ENCODE measurements at regions not wholly inside any gene's neighbourhood (a gene's known extent, or its start where the extent isn't known, plus 50 kb on each side); places are given as distances from the start of the nearest gene placed in this dataset.
"Not testable (repeated sequence)": the region's sequence is repeated elsewhere in the genome, so short reads cannot be mapped to it uniquely, and the experiment has no call there.

DNA sequence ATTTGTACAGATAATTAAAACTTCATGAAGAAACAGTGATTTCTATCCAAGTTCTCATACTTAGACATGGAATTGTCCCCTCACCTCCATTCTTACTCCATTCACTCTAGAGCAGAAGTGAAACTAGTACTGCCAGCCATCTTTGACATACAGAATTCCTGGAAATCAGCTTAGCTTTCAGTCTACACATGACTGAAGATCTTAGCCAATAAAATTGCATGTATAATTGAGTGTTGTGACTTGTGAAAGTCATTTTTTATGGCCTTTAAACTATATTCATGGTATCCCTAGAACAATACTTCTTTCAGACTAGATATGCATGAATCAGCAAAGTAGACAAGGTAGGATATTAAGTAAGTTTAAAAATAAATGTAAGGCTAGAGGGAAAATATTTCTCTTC lies 705.2 kb upstream of the ZNF608 start:
- no peak for DNase-seq

DNA sequence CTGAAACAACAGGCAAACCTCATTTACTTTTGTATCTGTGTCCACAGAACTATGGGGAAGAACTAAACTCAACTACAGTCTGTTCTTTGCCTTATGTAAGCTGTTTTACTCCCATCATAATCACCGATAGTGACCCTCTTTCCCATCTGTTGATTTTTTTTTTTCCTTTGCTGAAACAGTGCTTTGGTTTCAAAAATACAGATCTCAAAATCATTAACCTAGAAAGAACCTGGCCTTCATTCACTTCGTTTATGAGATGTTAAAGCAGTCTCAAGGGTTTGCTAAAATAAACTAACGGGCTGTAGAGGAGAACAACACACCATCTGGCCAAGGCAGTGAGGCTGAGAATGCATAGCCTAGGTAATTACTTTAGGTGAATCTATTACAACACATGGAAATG lies 706.6 kb upstream of the ZNF608 start:
- DNase-seq: peak; percentile 13

DNA sequence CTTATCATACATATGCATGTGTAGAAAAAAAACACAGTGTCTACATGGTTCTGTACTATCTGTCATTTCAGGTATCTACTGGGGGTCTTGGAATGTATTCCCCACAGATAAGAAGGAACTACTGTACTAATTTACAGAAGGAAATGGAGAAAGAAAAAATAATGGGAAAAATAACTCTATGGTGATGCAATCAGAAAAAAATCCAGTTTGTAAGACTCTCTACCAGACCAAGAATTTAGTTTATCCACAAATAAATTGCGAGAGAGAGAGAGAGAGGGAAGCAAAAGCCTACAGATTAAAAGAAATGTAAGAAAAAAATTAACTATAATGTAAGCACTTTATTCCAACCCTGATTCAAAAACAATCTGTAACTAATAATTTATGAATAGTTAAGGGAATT lies 708.6 kb upstream of the ZNF608 start:
- DNase-seq: no peak

DNA sequence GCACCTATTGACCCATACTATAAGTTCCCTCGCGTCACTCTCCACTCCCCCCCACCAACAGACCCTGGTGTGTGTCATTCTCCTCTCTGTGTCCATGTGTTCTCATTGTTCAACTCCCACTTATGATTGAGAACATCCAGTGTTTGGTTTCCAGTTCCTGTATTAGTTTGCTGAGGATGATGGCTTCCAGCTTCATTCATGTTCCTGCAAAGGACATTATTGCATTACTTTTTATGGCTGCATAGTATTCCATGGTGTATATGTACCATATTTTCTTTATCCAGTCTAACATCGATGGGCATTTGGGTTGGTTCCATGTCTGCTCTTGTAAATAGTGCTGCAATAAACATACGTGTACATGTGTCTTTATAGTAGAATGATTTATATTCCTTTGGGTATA lies 709.6 kb upstream of the ZNF608 start:
- not testable (repeated sequence) for DNase-seq

DNA sequence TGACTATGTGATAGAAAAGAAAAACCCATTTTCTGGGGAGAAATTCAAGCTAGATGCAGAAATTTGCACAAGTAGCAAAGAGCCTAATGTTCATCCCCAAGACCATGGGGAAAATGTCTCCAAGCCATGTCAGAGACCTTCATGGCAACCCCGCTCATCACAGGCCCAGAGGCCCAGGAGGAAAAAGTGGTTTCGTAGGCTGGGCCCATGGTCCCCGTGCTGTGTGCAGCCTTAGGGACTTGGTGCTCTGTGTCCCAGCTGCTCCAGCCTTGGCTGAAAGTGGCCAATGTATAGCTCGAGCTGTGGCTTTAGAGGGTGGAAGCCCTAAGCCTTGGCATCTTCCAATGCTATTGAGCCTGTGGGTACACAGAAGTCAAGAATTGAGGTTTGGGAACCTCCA lies 711.2 kb upstream of the ZNF608 start:
- DNase-seq: no peak

DNA sequence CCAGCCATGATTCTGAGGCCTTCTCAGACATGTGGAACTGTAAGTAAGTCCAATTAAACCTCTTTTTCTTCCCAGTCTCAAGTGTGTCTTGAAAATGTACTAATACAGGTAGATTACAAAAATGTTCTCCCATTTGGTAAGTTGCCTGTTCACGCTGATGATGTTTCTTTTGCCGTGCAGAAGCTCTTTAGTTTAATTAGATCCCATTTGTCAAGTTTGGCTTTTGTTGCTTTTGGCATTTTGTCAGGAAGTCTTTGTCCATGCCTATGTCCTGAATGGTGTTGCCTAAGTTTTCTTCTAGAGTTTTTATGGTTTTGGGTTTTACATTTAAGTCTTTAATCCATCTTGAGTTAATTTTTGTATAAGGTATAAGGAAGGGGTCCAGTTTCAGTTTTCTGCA lies 712.5 kb upstream of the ZNF608 start:
- not testable (repeated sequence) for DNase-seq

DNA sequence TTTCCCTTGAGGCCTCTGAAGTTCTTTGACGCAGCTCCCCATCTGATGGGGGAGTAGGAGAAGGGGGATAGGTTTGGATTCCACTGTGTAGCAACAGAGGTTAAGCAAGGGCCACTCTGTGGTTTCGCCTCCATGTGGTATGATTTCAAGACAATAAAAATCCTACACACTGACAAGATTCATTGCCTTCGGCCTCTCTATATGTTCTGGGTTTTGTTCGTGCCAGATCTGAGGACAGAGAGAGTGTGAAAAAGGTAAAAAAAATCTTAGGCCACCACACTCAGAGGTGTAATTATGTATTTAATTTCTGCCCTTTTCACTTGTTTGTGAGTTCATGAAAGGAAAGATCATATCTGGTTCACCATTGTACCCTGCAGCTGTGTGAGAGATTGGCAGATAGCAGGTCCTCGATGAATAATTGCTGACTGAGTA lies 715.2 kb upstream of the ZNF608 start:
- no peak for DNase-seq

DNA sequence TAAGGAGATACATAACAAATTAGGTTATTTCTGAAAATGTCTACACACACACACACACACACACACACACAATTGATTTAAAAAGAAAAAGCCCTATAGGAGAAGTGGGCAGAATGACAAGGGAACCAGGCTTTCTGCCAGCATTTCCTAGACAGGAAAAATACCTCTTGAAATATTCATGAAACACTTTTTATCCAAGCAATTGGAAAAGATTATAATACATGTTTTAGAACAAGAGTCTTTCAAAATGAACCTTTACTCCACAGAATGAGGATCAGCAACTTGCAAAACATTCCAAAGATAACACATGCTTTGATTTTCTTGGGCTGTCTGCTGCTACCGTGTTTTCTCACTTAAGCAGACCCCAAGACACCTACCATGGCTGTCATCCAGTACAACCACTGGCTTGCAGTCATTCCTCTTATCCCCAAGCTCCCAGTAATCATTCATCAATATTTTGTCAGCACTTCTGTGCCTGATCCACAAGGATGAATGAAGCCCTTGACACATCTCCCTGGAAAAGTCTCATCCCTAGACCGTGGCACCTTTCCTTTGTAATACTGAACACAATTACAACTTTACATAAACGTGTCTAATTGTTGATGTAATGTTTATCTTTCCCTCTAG lies 717.1 kb upstream of the ZNF608 start:
- DNase-seq: no peak

DNA sequence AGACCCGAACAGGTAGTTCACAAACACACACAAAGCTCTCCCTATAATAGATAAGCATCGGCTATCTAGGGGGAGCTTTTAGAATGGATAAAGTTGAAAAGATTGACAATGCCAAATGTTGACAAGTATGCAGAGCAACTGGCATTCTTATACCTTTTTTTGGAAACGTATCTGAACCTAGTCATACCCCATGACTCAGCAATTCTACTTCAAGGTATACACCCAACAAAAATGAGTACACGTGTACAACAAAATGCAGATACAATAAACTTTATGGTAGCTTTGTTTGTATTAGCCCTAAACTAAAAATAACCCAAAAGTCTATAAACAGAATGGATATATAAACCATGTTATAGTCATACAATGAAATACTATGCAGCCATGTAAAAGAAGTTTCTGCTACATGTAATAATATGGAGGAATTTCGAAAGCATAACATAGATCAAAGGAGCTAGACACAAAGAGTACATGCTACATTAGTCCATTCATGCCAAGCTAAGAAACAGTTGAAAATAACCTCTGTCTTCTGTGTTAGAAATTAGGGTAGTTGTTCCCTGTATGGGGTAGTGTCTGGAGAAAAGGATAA lies 718.5 kb upstream of the ZNF608 start:
- no peak for DNase-seq

DNA sequence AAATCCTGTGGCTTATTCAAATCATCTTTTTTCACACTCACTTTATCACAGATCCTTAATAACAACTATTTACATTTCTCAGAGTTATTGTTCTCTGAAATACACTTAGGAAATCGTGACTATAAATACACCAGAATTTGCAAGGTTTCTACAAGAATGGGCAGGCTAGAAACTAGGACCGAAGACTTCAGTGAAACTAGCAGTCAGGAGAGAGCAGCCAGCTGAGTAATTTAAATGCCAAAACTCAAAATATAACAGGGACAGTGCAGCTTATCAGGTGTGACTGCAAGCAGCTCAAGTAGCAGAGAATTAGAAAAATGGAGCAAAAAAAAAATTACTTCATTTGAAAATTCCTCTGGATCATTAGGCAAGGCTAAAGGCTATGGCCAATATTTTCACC lies 719.3 kb upstream of the ZNF608 start:
- no peak for DNase-seq

DNA sequence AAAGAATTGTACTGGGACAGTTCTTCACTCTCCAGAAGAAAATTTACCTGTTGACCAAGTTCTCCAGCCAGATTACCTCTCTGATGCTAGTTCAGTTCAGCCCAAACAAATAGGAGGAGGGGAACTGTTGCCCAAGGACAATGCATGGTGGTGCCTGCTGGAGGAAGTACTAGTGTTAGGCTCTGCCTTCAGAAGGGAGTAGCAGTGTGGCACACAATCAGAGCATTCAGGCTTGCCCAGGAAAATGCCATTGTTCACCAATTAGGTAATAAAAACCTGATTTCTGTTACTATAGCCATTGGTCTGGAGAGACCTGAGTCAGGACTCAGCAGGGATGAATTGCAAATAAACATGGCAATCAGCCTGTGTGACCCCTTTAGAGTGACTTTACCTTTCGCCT lies 720.8 kb upstream of the ZNF608 start:
- DNase-seq: no peak

DNA sequence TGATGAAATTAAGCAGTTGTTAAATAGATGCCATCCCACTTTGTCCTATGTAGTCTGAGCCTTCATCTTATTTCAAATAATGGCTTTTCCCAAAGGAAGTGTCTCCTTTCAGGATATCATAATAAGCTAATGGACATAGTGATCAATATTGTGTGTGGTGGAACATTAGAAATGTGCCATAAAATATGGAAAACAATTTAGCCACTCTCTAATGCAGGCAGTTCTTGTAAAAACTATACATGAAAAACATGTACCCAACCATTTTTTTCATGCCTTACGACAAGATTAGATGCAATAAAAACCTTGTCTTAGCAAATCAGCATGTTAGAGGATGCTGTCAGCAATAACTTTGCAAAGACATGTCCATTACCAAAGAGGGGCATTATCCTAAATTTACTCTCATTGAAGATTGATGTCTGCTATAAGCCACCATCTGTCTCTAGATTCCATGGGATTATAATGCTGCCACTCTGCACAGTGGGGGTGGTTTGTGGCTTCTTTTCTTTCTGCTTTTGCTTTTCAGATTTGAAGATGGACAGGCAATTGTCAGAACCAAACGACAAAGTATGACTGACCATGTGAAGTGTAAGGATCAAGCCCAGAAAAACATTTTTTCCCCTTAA lies 724.0 kb upstream of the ZNF608 start:
- DNase-seq: no peak

DNA sequence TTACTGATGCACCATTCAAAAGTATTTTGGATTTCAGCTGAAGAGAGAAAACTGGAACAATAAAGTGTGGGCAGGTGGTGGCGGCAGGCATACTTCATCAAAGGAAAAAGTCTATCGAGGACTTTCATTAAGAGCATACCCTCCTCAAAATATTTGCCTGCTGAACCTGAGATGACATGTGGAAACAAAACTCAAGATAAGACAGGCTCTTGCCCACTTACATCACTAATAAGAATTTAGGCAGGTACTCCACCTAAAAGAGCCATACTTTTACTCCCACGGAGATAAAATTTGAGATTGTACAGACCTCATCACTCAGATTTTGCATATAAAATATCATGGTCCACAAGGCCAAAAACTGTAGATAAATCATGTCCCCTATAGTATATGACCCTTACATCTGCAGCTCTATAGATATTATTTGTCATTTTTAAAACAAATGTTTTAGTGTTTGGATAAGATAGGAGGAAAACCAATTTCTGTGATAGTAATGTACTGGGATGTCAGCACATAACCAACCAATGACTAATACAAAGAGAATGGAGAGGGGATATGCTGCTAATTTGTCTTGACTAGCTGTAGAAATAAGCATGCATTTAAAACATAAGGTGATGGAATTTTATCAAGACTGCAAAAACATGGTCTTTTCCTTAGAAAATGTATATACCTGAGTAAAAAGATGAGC lies 730.6 kb upstream of the ZNF608 start:
- no peak for DNase-seq

DNA sequence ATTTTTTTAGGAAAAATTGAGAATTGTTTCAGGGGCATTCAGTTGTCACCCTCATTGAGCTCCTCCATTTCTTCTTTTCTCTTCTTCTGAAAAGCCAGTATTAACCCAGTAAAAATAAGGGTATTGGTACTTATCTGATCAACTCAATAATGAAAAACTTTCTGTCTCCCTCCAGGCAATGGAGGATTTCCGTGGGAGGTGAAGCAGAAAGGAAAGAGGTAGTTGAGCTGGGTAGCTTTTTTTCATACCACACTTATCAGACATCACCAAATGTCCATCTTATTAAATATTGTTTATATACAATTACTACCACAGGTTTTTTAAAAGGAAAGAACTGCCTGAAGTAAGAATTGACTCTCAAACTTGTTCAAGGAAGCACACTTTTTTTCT lies 731.1 kb upstream of the ZNF608 start:
- DNase-seq: no peak

DNA sequence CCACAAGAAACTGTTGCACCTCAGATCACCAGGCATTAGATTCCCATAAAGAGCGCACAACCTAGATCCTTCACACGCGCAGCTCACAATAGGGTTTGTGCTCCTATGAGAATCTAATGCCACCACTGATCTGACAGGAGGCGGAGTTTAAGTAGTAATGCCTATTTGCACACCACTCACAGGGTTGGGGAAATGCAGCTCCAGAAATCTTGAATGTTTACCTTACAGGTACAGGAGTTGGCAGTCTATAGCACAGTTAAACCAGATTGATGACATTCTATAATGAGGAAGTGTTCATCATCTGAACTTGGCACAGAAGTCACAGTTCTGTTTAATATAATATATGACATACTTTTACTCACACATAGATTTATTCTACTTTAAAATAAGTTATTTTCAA lies 732.2 kb upstream of the ZNF608 start:
- DNase-seq: peak; percentile 74

DNA sequence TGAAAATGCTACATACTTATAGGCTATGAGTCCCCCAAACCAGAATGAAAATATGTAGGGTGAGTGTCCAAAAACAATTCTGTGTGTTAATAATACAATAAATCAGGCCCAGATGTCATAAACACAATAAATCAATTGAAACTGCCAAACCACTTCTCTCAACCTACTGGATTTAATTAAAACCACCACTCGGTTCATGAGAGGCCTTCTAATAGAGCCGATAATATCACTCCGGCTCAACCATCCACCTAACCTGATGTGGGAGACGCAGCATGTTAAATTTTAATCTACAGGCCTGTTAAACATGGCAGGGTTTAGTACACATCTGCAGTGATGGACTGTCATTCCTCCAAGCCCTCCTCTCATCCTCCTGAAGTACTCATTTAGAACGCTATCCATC lies 734.5 kb upstream of the ZNF608 start:
- peak; percentile 71 for DNase-seq

DNA sequence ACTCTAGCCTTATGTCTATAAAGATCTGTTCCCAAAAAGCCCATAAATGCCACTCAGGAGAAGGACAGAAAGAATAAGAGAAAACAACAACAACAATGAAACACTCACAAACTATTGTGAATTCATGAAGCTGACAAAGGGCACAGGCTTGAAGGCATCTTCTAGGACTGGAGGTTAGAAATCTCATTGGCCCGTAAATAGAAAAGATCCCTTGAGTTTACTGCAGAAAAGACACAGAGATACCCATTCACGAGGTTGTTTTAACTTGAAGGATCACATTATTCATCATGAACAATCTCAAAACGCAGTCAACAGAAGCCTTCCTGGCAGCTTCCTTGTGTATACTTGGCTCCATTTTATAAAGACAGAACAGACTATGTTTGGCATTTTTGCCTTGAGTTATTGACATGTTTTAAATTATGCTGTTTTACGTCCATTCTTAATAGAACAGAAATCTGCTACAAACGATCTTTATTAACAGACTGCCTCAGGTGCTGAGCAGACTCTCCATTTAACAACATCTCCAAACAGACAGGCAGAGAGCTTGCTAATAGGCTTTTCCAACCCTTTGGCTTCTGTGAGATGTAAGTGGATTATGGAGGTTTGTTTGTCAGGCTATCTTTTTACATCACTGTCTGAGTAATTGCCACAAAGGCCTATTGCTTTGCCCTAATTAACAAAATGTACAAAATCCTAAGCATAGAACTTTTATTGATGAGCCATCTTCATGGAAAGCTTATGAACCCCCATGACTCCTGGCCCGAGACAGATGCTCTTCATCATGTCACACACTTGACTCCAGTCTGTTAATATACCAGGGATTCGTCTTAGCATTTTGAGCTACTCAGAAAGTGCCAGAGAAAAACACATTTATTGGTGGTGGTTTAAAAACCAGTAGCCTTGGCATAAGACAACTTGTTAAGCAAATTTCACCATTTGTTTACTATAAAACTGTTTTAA lies 735.3 kb upstream of the ZNF608 start:
- DNase-seq: peak; percentile 52

DNA sequence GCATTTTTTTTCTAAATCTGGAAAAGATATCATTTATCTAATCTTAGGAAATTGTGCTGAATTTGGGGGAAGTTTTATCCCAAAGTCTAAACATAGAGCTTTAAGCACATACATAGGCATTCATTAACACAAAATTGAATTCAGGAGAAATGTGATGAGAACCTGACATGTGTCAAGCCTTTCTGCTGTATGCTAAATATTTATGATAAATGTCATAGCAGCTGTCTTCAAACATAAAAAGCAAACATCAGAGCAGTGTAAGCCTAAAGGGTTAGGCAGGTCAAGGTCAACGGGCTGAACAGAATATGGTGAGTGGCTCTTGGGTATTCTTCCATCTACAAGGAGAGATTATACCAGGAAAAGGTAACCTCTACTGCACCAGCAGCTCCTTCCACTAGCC lies 737.2 kb upstream of the ZNF608 start:
- DNase-seq: peak; percentile 68

DNA sequence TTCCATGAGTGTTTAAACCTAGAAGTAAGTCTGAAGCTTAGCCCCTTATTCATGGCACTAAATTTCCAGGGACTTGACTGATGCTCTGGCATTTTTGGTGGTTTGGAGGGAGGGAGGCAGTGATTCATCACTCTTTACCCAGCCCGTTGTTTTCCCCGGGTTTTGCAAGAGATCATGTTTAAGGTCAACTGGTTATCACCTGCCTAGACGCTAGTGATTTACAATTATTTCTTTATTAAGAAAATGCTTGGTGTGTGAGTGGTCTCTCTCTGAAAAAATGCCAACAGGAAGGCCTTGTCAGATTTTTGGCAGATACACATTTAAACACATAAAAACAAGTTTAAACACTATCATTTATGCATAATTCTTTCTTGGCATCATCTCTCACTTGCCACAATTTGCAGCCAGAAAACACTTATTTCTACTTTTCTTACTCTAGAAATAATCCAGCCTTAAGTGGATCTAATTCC lies 737.9 kb upstream of the ZNF608 start:
- DNase-seq: peak; percentile 65

DNA sequence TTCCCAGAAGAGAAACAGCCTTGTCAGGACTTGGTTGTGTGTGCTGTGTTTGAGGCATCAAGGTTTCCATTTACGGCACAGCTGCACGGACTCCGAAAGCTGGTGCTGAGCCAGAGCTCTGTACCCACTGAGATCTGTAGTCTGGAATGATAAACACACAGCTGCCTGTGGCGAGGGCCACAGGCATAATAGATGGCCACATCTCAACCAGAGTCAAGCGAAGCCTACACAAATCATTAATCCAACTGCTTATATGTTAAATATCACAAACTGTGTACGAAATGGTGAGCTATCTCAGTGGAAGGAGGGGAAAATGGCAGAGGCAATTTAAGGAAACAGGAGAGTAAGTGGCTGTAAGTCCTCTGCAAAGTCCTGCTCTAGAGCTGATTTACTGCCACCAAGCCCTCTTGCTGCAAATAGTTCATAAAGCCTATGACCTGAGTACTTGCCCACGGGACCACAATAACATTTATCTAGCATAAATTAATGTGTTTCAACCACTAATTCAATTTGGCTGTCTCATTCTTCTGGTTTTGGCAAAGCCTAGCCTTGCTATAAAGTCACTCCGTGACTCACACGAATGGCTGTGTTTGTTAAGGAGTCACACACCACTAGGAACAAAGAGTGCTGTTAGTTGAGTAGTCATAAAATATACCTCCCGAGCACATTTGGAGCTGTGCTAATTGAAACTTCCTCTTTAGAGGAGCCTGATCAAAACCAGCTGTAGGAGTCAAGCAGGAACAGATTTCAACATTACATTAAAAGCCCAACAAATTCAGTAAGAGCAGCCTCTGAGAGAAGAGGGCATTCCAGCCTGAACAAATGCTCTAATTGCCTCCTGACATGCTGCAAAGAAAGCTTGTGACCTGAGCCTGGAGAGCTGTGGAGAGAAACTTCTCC lies 738.6 kb upstream of the ZNF608 start:
- DNase-seq: peak; percentile 92

DNA sequence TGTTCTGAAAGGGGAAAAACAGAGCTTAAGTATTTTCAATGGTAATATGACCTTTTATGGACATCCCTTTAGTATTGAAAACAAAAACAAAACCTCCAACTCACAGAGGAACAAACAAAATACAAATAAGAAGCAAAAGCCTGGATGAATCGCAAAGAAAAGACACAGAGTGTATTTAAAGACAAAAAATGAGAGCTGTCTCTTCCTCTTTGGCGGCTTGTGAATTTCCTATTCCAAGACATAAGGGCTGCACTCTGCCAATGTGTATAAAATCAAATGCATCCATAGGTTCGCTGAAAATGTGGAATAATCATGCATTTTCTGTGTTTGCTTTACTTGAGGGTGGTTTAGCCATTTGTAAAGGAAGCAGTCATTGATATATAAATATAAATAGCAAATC lies 739.3 kb upstream of the ZNF608 start:
- peak; percentile 30 for DNase-seq

DNA sequence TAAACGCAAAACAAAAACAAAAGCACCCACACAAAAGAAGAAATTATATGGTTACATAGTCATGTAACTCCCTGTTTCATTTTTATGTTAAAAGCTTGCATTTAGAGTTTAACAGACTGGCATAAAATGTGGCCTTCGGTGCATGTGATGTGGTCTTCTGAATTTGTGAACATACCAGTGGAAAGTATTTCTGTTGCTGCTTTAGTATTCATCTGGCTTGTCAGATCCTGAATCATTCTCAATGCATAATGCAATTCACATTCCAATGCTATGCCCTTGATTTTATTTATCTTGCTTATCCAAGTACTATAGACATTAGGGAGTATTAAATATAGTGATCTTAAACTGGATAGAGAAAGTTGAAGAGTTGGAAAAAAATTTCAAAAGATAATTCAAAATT lies 740.2 kb upstream of the ZNF608 start:
- DNase-seq: no peak

Data from DMS53 (cell line).